GM10248 (cell line): ENCODE measurements at regions not wholly inside any gene's neighbourhood (a gene's known extent, or its start where the extent isn't known, plus 50 kb on each side); places are given as distances from the start of the nearest gene placed in this dataset.

Experiments
- CTCF ChIA-PET: fragments of 300-600 bp; sonication (Branson Sonifier 250); formaldehyde crosslinking; extraction: SDS; loops from one replicate; lab custom pipeline; 2021; ENCODE audit warnings: antibody characterized with exemption; lab: Yijun Ruan, JAX
- POLR2A ChIA-PET: fragments of 350-650 bp; sonication (Branson Sonifier 250); formaldehyde crosslinking; extraction: SDS; loops from one replicate; lab custom pipeline; 2020; ENCODE audit warnings: antibody characterized with exemption; lab: Yijun Ruan, JAX
- DNase-seq: peaks from one replicate; pipeline ENCODE4 v3.0.0; 2012; ENCODE audit errors: extremely low spot score
- TF ChIP-seq, protein P1 (sequence below): IDR thresholded peaks from 2 replicates; pipeline ENCODE4 v1.5.1; 2012; ENCODE audit warnings: mild to moderate bottlenecking, low read depth; ENCODE audit errors: extremely low read depth, missing control alignments, control extremely low read depth

GRCh38 chr4:145289403-145290076, 109.2 kb upstream of the OTUD4 start:
- no peak for DNase-seq
- ChIA-PET POLR2A (no interaction called here), CTCF (interaction anchor here (1.0 to 1.1 kb wide), 2 partner anchors 10 kb away, joined by 3 to 4 read pairs; no protein-coding TSS in a partner anchor)
- TF ChIP-seq, protein P1, sequence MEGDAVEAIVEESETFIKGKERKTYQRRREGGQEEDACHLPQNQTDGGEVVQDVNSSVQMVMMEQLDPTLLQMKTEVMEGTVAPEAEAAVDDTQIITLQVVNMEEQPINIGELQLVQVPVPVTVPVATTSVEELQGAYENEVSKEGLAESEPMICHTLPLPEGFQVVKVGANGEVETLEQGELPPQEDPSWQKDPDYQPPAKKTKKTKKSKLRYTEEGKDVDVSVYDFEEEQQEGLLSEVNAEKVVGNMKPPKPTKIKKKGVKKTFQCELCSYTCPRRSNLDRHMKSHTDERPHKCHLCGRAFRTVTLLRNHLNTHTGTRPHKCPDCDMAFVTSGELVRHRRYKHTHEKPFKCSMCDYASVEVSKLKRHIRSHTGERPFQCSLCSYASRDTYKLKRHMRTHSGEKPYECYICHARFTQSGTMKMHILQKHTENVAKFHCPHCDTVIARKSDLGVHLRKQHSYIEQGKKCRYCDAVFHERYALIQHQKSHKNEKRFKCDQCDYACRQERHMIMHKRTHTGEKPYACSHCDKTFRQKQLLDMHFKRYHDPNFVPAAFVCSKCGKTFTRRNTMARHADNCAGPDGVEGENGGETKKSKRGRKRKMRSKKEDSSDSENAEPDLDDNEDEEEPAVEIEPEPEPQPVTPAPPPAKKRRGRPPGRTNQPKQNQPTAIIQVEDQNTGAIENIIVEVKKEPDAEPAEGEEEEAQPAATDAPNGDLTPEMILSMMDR = no peak

DNA sequence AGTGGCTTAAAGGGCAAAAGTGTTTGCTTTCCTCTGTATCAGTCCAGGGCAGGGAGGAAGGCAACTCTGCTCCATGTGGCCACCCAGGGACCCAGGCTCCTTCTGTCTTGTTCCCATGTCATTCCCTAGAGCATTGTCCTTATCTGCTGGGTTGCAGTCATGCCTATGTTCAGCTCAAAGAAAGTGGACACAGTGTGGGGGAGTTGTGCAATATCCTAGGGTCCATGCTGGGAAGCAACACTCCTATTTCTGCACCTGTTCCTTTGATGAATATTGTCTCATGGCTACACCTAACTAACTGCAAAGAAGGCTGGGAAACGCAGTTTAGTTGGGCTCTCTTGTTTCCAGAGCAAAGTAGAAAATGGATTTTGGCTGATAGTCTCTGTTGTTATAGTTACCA, 107.0 kb upstream of the OTUD4 start:
- DNase-seq = no peak
- CTCF ChIA-PET = no interaction called here
- POLR2A ChIA-PET = no interaction called here
- TF ChIP-seq, protein P1 = no peak

- ChIA-PET POLR2A (no interaction called here), CTCF (no interaction called here)
- no peak for DNase-seq
- TF ChIP-seq, protein P1 = no peak
Measured at GRCh38 chr4:145285928-145286327, 105.5 kb upstream of the OTUD4 start.

GRCh38 chr4:145283909-145284308, 103.5 kb upstream of the OTUD4 start:
- CTCF ChIA-PET = interaction anchor here (1.5 to 1.6 kb wide), 2 partner anchors 17 to 40 kb away, joined by 4 to 7 read pairs; no protein-coding TSS in a partner anchor
- no peak for DNase-seq
- POLR2A ChIA-PET = no interaction called here
- TF ChIP-seq, protein P1 = no peak

- TF ChIP-seq, protein P1 = no peak
- ChIA-PET POLR2A (no interaction called here), CTCF (interaction anchor here (0.7 kb wide), 1 partner anchor 66 kb away, joined by 3 read pairs; no protein-coding TSS in a partner anchor)
- no peak for DNase-seq
Measured at GRCh38 chr4:145281951-145282350, 101.6 kb upstream of the OTUD4 start.

DNA sequence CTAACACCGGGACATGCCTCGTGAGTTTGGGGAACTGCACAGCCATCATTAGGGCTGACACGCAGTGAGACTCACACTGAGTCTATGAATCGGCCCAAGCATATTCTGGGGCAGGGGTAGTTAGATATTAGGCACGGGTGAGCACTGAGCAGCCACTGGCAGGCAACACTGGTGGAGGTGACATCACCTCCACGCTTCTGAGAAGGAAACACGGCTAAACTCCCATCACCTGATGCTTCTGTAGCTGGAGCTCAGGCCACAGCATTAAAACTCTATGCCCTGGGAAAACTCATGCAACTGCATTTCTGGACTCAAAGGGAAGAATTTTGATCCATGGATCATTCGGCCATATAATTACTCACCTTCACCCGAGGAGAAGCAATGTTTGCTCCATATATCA, 100.8 kb upstream of the OTUD4 start:
- POLR2A ChIA-PET = no interaction called here
- CTCF ChIA-PET = interaction anchor here (0.7 kb wide), 1 partner anchor 67 kb away, joined by 3 read pairs; no protein-coding TSS in a partner anchor
- TF ChIP-seq, protein P1 = no peak
- no peak for DNase-seq
